ENCODE measurements at regions not wholly inside any gene's neighbourhood (a gene's known extent, or its start where the extent isn't known, plus 50 kb on each side); places are given as distances from the start of the nearest gene placed in this dataset.
"Not testable (repeated sequence)": the region's sequence is repeated elsewhere in the genome, so short reads cannot be mapped to it uniquely, and the experiment has no call there.

- no peak for TF ChIP-seq CTCF (IDR thresholded peaks at IDR 0.05; ENCODE audit: low read length, missing control alignments)
- DNase-seq (ENCODE audit: low read depth) = no peak
- H3K4me3 ChIP-seq (replicated peaks; ENCODE audit: low read depth, low read length) = no peak overlapping the region
Observed at GRCh38 chr2:190150413-190150812, 87.9 kb upstream of the MSTN start.

- H3K4me3 ChIP-seq (replicated peaks; ENCODE audit: low read depth, low read length) = no peak overlapping the region
- no peak for DNase-seq (ENCODE audit: low read depth)
- no peak for TF ChIP-seq CTCF (IDR thresholded peaks at IDR 0.05; ENCODE audit: low read length, missing control alignments)
Observed at GRCh38 chr2:190149908-190150307, 87.4 kb upstream of the MSTN start.

GRCh38 chr2:190149200-190149599, 86.7 kb upstream of the MSTN start:
- DNase-seq (ENCODE audit: low read depth) = no peak
- no peak for TF ChIP-seq CTCF (IDR thresholded peaks at IDR 0.05; ENCODE audit: low read length, missing control alignments)
- no peak overlapping the region for H3K4me3 ChIP-seq (replicated peaks; ENCODE audit: low read depth, low read length)

- not testable (repeated sequence) for H3K4me3 ChIP-seq (replicated peaks; ENCODE audit: low read depth, low read length); DNase-seq (ENCODE audit: low read depth)
Observed at GRCh38 chr2:190146109-190146508, 83.6 kb upstream of the MSTN start.

- DNase-seq (ENCODE audit: low read depth); H3K4me3 ChIP-seq (replicated peaks; ENCODE audit: low read depth, low read length): not testable (repeated sequence)
Observed at GRCh38 chr2:190140474-190140873, 77.9 kb upstream of the MSTN start.

- TF ChIP-seq CTCF (IDR thresholded peaks at IDR 0.05; ENCODE audit: low read length, missing control alignments) = no peak
- no peak for DNase-seq (ENCODE audit: low read depth)
- H3K4me3 ChIP-seq (replicated peaks; ENCODE audit: low read depth, low read length) = no peak overlapping the region
Observed at GRCh38 chr2:190139371-190139770, 76.8 kb upstream of the MSTN start.

- no peak for TF ChIP-seq CTCF (IDR thresholded peaks at IDR 0.05; ENCODE audit: low read length, missing control alignments)
- no peak for DNase-seq (ENCODE audit: low read depth)
- H3K4me3 ChIP-seq (replicated peaks; ENCODE audit: low read depth, low read length) = no peak overlapping the region
Observed at GRCh38 chr2:190138032-190138431, 75.5 kb upstream of the MSTN start.

- H3K4me3 ChIP-seq (replicated peaks; ENCODE audit: low read depth, low read length) = no peak overlapping the region
- TF ChIP-seq CTCF (IDR thresholded peaks at IDR 0.05; ENCODE audit: low read length, missing control alignments) = no peak
- DNase-seq (ENCODE audit: low read depth) = peak; percentile 46
Observed at GRCh38 chr2:190137561-190137960, 75.0 kb upstream of the MSTN start.

Measured in fibroblast of pulmonary artery (primary cell).